GM18517 (cell line): ENCODE measurements at regions not wholly inside any gene's neighbourhood (a gene's known extent, or its start where the extent isn't known, plus 50 kb on each side); places are given as distances from the start of the nearest gene placed in this dataset.
"Not testable (repeated sequence)": the region's sequence is repeated elsewhere in the genome, so short reads cannot be mapped to it uniquely, and the experiment has no call there.

Experiments used
- ATAC-seq: cut with Tn5 transposase; IDR thresholded peaks from one replicate; pipeline ENCODE4 v1.9.1; 2021; ENCODE audit warnings: mild to moderate bottlenecking, moderate library complexity; ENCODE audit not compliant: unreplicated experiment

GRCh38 chrX:10944136-10944885 is 166.8 kb upstream of the HCCS start:
- ATAC-seq: no peak

- ATAC-seq: no peak
Observed at GRCh38 chrX:10945498-10945897, 165.6 kb upstream of the HCCS start.

- no peak for ATAC-seq
Observed at GRCh38 chrX:10949541-10949940, 161.6 kb upstream of the HCCS start.

GRCh38 chrX:10952619-10953018 is 158.5 kb upstream of the HCCS start:
- ATAC-seq: no peak

- ATAC-seq: no peak
Observed at GRCh38 chrX:10965174-10965798, 145.8 kb upstream of the HCCS start.

GRCh38 chrX:10966057-10966456 is 145.1 kb upstream of the HCCS start:
- ATAC-seq: no peak

- ATAC-seq: no peak
Observed at GRCh38 chrX:10971176-10971575, 140.0 kb upstream of the HCCS start.

- no peak for ATAC-seq
Observed at GRCh38 chrX:10971759-10972158, 139.4 kb upstream of the HCCS start.

- no peak for ATAC-seq
Observed at GRCh38 chrX:10972706-10973105, 138.4 kb upstream of the HCCS start.

- no peak for ATAC-seq
Observed at GRCh38 chrX:10974920-10975319, 136.2 kb upstream of the HCCS start.

GRCh38 chrX:10979956-10980355 is 131.2 kb upstream of the HCCS start:
- no peak for ATAC-seq

- ATAC-seq: no peak
Observed at GRCh38 chrX:10981506-10981905, 129.6 kb upstream of the HCCS start.

GRCh38 chrX:10983526-10983925 is 127.6 kb upstream of the HCCS start:
- no peak for ATAC-seq

GRCh38 chrX:10984213-10984612 is 126.9 kb upstream of the HCCS start:
- ATAC-seq: no peak

GRCh38 chrX:10986616-10987015 is 124.5 kb upstream of the HCCS start:
- ATAC-seq: no peak

GRCh38 chrX:10988653-10989052 is 122.5 kb upstream of the HCCS start:
- no peak for ATAC-seq

- ATAC-seq: no peak
Observed at GRCh38 chrX:10989386-10989785, 121.7 kb upstream of the HCCS start.

GRCh38 chrX:10990418-10990817 is 120.7 kb upstream of the HCCS start:
- no peak for ATAC-seq

- ATAC-seq: no peak
Observed at GRCh38 chrX:10990976-10991375, 120.2 kb upstream of the HCCS start.

- no peak for ATAC-seq
Observed at GRCh38 chrX:10992110-10992509, 119.0 kb upstream of the HCCS start.

GRCh38 chrX:11007076-11007475 is 104.1 kb upstream of the HCCS start:
- ATAC-seq: not testable (repeated sequence)

- no peak for ATAC-seq
Observed at GRCh38 chrX:11010476-11010875, 100.7 kb upstream of the HCCS start.

- no peak for ATAC-seq
Observed at GRCh38 chrX:11016728-11017127, 94.4 kb upstream of the HCCS start.
